ENCODE measurements at regions not wholly inside any gene's neighbourhood (a gene's known extent, or its start where the extent isn't known, plus 50 kb on each side); places are given as distances from the start of the nearest gene placed in this dataset.

DNA sequence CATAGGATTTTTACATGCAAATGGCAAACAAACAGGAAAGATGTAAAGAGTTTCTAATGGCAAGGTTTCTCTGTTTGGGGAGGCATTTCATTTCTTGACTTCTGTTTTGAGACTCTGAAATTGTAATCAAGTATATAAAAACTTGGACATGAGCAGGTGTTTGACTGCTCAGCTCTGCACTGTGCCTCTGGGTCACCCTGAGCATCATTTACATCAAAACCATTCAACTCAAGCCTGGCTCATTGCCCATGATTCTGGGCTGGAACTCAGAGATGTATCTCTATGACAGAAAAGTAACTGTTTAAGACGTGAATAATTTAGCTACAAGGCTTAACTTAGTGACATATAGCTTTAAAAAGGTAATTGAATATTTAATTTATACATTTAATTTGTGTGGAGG is 1402.4 kb upstream of the NUDT12 start:
- TF ChIP-seq, protein P1, sequence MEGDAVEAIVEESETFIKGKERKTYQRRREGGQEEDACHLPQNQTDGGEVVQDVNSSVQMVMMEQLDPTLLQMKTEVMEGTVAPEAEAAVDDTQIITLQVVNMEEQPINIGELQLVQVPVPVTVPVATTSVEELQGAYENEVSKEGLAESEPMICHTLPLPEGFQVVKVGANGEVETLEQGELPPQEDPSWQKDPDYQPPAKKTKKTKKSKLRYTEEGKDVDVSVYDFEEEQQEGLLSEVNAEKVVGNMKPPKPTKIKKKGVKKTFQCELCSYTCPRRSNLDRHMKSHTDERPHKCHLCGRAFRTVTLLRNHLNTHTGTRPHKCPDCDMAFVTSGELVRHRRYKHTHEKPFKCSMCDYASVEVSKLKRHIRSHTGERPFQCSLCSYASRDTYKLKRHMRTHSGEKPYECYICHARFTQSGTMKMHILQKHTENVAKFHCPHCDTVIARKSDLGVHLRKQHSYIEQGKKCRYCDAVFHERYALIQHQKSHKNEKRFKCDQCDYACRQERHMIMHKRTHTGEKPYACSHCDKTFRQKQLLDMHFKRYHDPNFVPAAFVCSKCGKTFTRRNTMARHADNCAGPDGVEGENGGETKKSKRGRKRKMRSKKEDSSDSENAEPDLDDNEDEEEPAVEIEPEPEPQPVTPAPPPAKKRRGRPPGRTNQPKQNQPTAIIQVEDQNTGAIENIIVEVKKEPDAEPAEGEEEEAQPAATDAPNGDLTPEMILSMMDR (IDR thresholded peaks at IDR 0.05 in 4 of 5, conservative IDR thresholded peaks at IDR 0.05 in 1 of 5) = no peak
- no peak for TF ChIP-seq POLR2A (IDR thresholded peaks at IDR 0.05)
